GM12878 (cell line): ENCODE measurements at regions not wholly inside any gene's neighbourhood (a gene's known extent, or its start where the extent isn't known, plus 50 kb on each side); places are given as distances from the start of the nearest gene placed in this dataset.

Experiments
- BRCA1 ChIP-seq: IDR thresholded peaks from 2 replicates; pipeline ENCODE4 v1.6.1; 2011; ENCODE audit warnings: low read depth, low read length, improper control_type of control experiment
- CBFB ChIP-seq: IDR thresholded peaks from 2 replicates; pipeline ENCODE4 v1.6.1; 2016; ENCODE audit warnings: antibody characterized with exemption, low read depth
- CBX3 ChIP-seq: fragments of 200-600 bp; sonication (generic); IDR thresholded peaks from 2 replicates; pipeline ENCODE4 v1.6.1; 2016; ENCODE audit warnings: low read depth, borderline replicate concordance
- DPF2 ChIP-seq: fragments of 450-650 bp; IDR thresholded peaks from 2 replicates; pipeline ENCODE4 v1.6.1; 2017; ENCODE audit warnings: mild to moderate bottlenecking
- EZH2 ChIP-seq: IDR thresholded peaks from 2 replicates; pipeline ENCODE4 v1.6.1; 2012; ENCODE audit warnings: low read depth, mild to moderate bottlenecking, control low read depth, inconsistent platforms, low read length, borderline replicate concordance; ENCODE audit not compliant: control insufficient read depth
- FOXK2 ChIP-seq: fragments of 450-650 bp; IDR thresholded peaks from 2 replicates; pipeline ENCODE4 v1.6.1; 2017; ENCODE audit warnings: mild to moderate bottlenecking, moderate library complexity
- HDGF ChIP-seq: fragments of 450-650 bp; IDR thresholded peaks from 2 replicates; pipeline ENCODE4 v1.6.1; 2016; ENCODE audit warnings: antibody characterized with exemption
- MEF2A ChIP-seq: IDR thresholded peaks from 2 replicates; pipeline ENCODE4 v1.6.1; 2011; ENCODE audit warnings: low read depth, mild to moderate bottlenecking, low read length, moderate library complexity; ENCODE audit not compliant: insufficient read depth
- MTA3 ChIP-seq: IDR thresholded peaks from 2 replicates; pipeline ENCODE4 v1.6.1; 2012; ENCODE audit warnings: low read length, inconsistent platforms, borderline replicate concordance
- NFIC ChIP-seq: IDR thresholded peaks from 2 replicates; pipeline ENCODE4 v1.6.1; 2012; ENCODE audit warnings: low read depth, mild to moderate bottlenecking, inconsistent platforms, low read length, moderate library complexity
- NFYB ChIP-seq: IDR thresholded peaks from 2 replicates; pipeline ENCODE4 v1.6.1; 2011; ENCODE audit warnings: low read depth, mild to moderate bottlenecking, low read length, improper control_type of control experiment, moderate library complexity; ENCODE audit not compliant: insufficient read depth
- NR2F1 ChIP-seq: fragments of 450-650 bp; conservative IDR thresholded peaks from 2 replicates; pipeline ENCODE4 v1.6.1; 2017; ENCODE audit warnings: mild to moderate bottlenecking
- POLR2AphosphoS5 ChIP-seq: IDR thresholded peaks from 2 replicates; pipeline ENCODE4 v1.6.1; 2011; ENCODE audit warnings: mild to moderate bottlenecking, low read length, inconsistent platforms
- RBBP5 ChIP-seq: fragments of 200-600 bp; sonication (generic); conservative IDR thresholded peaks from 2 replicates; pipeline ENCODE4 v1.6.1; 2016
- SKIL ChIP-seq: fragments of 450-650 bp; IDR thresholded peaks from 2 replicates; pipeline ENCODE4 v1.6.1; 2017; ENCODE audit warnings: mild to moderate bottlenecking, low read depth, inconsistent platforms; ENCODE audit not compliant: poor library complexity, severe bottlenecking
- ZBED1 ChIP-seq: IDR thresholded peaks from 2 replicates; pipeline ENCODE4 v1.6.1; 2016; ENCODE audit warnings: borderline replicate concordance
- ZNF687 ChIP-seq: fragments of 450-650 bp; IDR thresholded peaks from 2 replicates; pipeline ENCODE4 v1.6.1; 2017; ENCODE audit warnings: mild to moderate bottlenecking, moderate library complexity
- TF ChIP-seq, protein P1 (sequence below): IDR thresholded peaks from 2 replicates; pipeline ENCODE4 v1.6.1; 2011; ENCODE audit warnings: low read depth, low read length, improper control_type of control experiment, borderline replicate concordance
- TF ChIP-seq, protein P2 (sequence below): fragments of 150-350 bp; IDR thresholded peaks from 2 replicates; pipeline ENCODE4 v1.6.1; 2014; ENCODE audit warnings: mild to moderate bottlenecking, low read depth, low read length
- TF ChIP-seq, protein P3 (sequence below): IDR thresholded peaks from 2 replicates; pipeline ENCODE4 v1.6.1; 2012; ENCODE audit warnings: low read depth, low read length, improper control_type of control experiment

GRCh38 chr4:10743357-10743756 is 58.8 kb upstream of the CLNK start (continued):
- TF ChIP-seq, protein P1, sequence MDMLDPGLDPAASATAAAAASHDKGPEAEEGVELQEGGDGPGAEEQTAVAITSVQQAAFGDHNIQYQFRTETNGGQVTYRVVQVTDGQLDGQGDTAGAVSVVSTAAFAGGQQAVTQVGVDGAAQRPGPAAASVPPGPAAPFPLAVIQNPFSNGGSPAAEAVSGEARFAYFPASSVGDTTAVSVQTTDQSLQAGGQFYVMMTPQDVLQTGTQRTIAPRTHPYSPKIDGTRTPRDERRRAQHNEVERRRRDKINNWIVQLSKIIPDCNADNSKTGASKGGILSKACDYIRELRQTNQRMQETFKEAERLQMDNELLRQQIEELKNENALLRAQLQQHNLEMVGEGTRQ = no peak
- TF ChIP-seq CBX3 (no peak), BRCA1 (no peak), EZH2 (no peak), ZBED1 (peak; percentile 63; the same call in 1 of the 2 replicates), POLR2AphosphoS5 (no peak), MTA3 (peak; percentile 80), HDGF (no peak), SKIL (peak; percentile 86), FOXK2 (no peak), ZNF687 (0 out of 2 replicates have a peak, but pooled peaks have one; percentile 43), RBBP5 (no peak), MEF2A (peak; percentile 77; the same call in 1 of the 2 replicates), NFIC (peak; percentile 97), DPF2 (peak; percentile 69), NFYB (no peak), NR2F1 (no peak; the same call in 1 of the 2 replicates), CBFB (peak; percentile 57; the same call in 1 of the 2 replicates)
- TF ChIP-seq, protein P2, sequence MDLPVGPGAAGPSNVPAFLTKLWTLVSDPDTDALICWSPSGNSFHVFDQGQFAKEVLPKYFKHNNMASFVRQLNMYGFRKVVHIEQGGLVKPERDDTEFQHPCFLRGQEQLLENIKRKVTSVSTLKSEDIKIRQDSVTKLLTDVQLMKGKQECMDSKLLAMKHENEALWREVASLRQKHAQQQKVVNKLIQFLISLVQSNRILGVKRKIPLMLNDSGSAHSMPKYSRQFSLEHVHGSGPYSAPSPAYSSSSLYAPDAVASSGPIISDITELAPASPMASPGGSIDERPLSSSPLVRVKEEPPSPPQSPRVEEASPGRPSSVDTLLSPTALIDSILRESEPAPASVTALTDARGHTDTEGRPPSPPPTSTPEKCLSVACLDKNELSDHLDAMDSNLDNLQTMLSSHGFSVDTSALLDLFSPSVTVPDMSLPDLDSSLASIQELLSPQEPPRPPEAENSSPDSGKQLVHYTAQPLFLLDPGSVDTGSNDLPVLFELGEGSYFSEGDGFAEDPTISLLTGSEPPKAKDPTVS = no peak
- TF ChIP-seq, protein P3, sequence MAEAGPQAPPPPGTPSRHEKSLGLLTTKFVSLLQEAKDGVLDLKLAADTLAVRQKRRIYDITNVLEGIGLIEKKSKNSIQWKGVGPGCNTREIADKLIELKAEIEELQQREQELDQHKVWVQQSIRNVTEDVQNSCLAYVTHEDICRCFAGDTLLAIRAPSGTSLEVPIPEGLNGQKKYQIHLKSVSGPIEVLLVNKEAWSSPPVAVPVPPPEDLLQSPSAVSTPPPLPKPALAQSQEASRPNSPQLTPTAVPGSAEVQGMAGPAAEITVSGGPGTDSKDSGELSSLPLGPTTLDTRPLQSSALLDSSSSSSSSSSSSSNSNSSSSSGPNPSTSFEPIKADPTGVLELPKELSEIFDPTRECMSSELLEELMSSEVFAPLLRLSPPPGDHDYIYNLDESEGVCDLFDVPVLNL = no peak
